Prostate gland (tissue), 2 donors: ENCODE measurements at regions not wholly inside any gene's neighbourhood (a gene's known extent, or its start where the extent isn't known, plus 50 kb on each side); places are given as distances from the start of the nearest gene placed in this dataset.
A peak's percentile ranks its signal among the peaks of the same experiment; 100 is the strongest.

Source experiments
- DNase-seq: peaks from one replicate; pipeline ENCODE4 v3.0.0-alpha.2; 2019; ENCODE audit warnings: low spot score
- H3K27ac ChIP-seq, 2 donors: fragments of 200-600 bp; sonication (generic); 2 replicates each; pipeline ENCODE4 v1.5.1; 2017 to 2019
- H3K27me3 ChIP-seq: fragments of 200-600 bp; sonication (generic); replicated peaks from 2 replicates; pipeline ENCODE4 v1.5.1; 2019; ENCODE audit not compliant: insufficient read depth
- H3K36me3 ChIP-seq, 2 donors: fragments of 200-600 bp; sonication (generic); 1 replicate in 1 of 2; 2 replicates in 1 of 2; pipeline versions ENCODE4 v1.5.1 to v1.8.1; 2017 to 2019
- H3K4me1 ChIP-seq: fragments of 200-600 bp; sonication (generic); replicated peaks from 2 replicates; pipeline ENCODE4 v1.5.1; 2019
- H3K4me3 ChIP-seq, 2 donors: fragments of 200-600 bp; sonication (generic); 2 replicates each; pipeline ENCODE4 v1.5.1; 2017 to 2019
- H3K9me3 ChIP-seq: fragments of 200-600 bp; sonication (generic); 2 replicates; pipeline ENCODE4 v1.5.1; 2017
- CTCF ChIP-seq, 4 experiments: fragments of 200-600 bp in 2 of 4; fragments of 450-650 bp in 2 of 4; sonication (generic) in 2 of 4; IDR thresholded peaks; 1 replicate in 3 of 4; 2 replicates in 1 of 4; pipeline ENCODE4 v1.5.1; 2016 to 2019; ENCODE audit warnings: antibody characterized with exemption in 4 of 4, mild to moderate bottlenecking in 2 of 4, moderate library complexity in 2 of 4
- POLR2A ChIP-seq: fragments of 450-650 bp; IDR thresholded peaks from one replicate; pipeline ENCODE4 v1.6.1; 2016; ENCODE audit warnings: antibody characterized with exemption, mild to moderate bottlenecking
- POLR2AphosphoS5 ChIP-seq: sonication (generic); formaldehyde crosslinking; IDR thresholded peaks from one replicate; pipeline ENCODE4 v1.6.1; 2017; ENCODE audit warnings: antibody characterized with exemption
- WGBS: methylation state at CpG from one replicate; pipeline ENCODE4 v1.1.5; 2018; 5-methylcytosine and 5-hydroxymethylcytosine counted together
- intact Hi-C: fragments of 100-400 bp; cut with DNase I; formaldehyde crosslinking; loops from one replicate; pipeline ENCODE4 v1.14.2; 2022

GRCh38 chr2:177123048-177123447 is 89.5 kb upstream of the HNRNPA3 start:
- Histone ChIP-seq H3K4me1 (no peaks in the 10 kb centered on the region), H3K9me3 (no peaks in the 10 kb centered on the region), H3K27me3 (no peaks in the 10 kb centered on the region), H3K4me3 (no peak overlapping the region), H3K27ac (no peak overlapping the region), H3K36me3 (no peaks in the 10 kb centered on the region)
- intact Hi-C loops, result no loop called here
- TF ChIP-seq POLR2AphosphoS5, result no peak
- no peak for TF ChIP-seq POLR2A
- no peak for TF ChIP-seq CTCF (IDR thresholded peaks at IDR 0.05)
- DNase-seq, result no peak
- WGBS, result 76% methylated on average over 1 of the region's 1 CpG

- WGBS, result 78% methylated on average over 2 of the region's 2 CpGs
- intact Hi-C loops, result no loop called here
Measured at GRCh38 chr2:177124371-177124770, 88.2 kb upstream of the HNRNPA3 start.

GRCh38 chr2:177127821-177128220 is 84.8 kb upstream of the HNRNPA3 start:
- DNase-seq, result no peak
- no peaks in the 10 kb centered on the region for H3K4me1 ChIP-seq
- H3K4me3 ChIP-seq, result no peak overlapping the region
- TF ChIP-seq POLR2AphosphoS5, result no peak
- no peak for TF ChIP-seq POLR2A
- TF ChIP-seq CTCF (IDR thresholded peaks at IDR 0.05), result no peak
- no peaks in the 10 kb centered on the region for H3K27me3 ChIP-seq
- intact Hi-C loops, result no loop called here
- 93% methylated on average over 6 of the region's 6 CpGs for WGBS
- no peak overlapping the region for H3K27ac ChIP-seq
- H3K36me3 ChIP-seq, result no peaks in the 10 kb centered on the region
- H3K9me3 ChIP-seq, result no peaks in the 10 kb centered on the region

More at GRCh38 chr2:177124371-177124770, 88.2 kb upstream of the HNRNPA3 start:
- Histone ChIP-seq H3K27me3 (no peaks in the 10 kb centered on the region), H3K36me3 (no peaks in the 10 kb centered on the region), H3K27ac (no peak overlapping the region), H3K9me3 (no peaks in the 10 kb centered on the region), H3K4me1 (no peaks in the 10 kb centered on the region), H3K4me3 (no peak overlapping the region)
- no peak for DNase-seq
- peak; percentile 18 for TF ChIP-seq POLR2AphosphoS5
- TF ChIP-seq CTCF (IDR thresholded peaks at IDR 0.05), result no peak

- TF ChIP-seq POLR2A (no peak), POLR2AphosphoS5 (no peak), CTCF (IDR thresholded peaks at IDR 0.05) (no peak)
- 70% methylated on average over 3 of the region's 3 CpGs for WGBS
- Histone ChIP-seq H3K4me1 (no peaks in the 10 kb centered on the region), H3K4me3 (no peak overlapping the region), H3K9me3 (no peaks in the 10 kb centered on the region), H3K36me3 (no peaks in the 10 kb centered on the region), H3K27me3 (no peaks in the 10 kb centered on the region), H3K27ac (no peak overlapping the region)
- DNase-seq, result no peak
- intact Hi-C loops, result no loop called here
Measured at GRCh38 chr2:177129610-177130009, 83.0 kb upstream of the HNRNPA3 start.

- Histone ChIP-seq H3K9me3 (no peaks in the 10 kb centered on the region), H3K4me1 (no peaks in the 10 kb centered on the region), H3K27ac (no peak overlapping the region), H3K4me3 (no peak overlapping the region), H3K36me3 (no peaks in the 10 kb centered on the region), H3K27me3 (no peaks in the 10 kb centered on the region)
- intact Hi-C loops, result no loop called here
- DNase-seq, result no peak
- TF ChIP-seq POLR2AphosphoS5 (no peak), POLR2A (no peak), CTCF (IDR thresholded peaks at IDR 0.05) (no peak)
Measured at GRCh38 chr2:177131858-177132257, 80.7 kb upstream of the HNRNPA3 start.
